ENCODE measurements at regions not wholly inside any gene's neighbourhood (a gene's known extent, or its start where the extent isn't known, plus 50 kb on each side); places are given as distances from the start of the nearest gene placed in this dataset.

DNA sequence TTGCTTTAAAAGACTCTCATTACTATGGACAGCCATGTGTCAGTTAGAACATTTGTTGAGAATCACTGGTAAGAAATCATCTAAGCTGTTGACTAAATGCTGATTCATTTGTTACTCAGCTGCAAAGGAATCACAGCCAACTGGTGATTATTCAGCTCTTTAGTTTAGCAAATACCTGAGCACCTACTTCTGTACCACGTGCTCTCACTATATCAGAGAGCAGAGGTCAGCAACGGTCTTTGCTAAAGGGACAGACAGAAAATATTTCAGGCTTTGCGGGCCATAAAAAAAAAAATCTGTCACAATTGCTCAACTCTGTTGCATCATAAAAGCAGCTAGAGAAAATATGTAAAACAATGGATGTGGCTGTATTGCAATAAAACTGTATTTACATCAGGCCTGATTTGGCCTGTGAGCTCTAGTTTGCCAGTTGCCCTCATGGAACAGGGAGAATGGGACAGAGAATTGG is 377.6 kb downstream of the DNAH5 start:
- DNase-seq, result no peak

DNA sequence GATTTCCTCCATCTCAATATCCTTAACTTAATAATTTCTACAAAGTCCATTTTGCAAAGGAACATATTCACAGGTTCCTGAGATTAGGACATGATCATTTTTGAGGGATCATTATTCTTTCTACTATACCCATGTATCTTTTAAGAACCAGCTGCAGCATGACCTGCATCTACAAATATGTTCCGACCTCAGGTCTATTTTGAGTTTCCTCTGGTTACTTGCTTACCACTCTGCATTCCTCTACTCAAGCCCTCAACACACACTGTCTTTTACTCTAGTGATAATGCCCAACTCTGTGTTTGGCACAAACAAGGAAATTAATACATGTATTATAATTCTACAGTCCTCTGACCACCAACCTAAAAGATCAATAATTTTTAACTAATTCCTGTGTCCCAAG is 386.1 kb downstream of the DNAH5 start:
- DNase-seq, result no peak

DNA sequence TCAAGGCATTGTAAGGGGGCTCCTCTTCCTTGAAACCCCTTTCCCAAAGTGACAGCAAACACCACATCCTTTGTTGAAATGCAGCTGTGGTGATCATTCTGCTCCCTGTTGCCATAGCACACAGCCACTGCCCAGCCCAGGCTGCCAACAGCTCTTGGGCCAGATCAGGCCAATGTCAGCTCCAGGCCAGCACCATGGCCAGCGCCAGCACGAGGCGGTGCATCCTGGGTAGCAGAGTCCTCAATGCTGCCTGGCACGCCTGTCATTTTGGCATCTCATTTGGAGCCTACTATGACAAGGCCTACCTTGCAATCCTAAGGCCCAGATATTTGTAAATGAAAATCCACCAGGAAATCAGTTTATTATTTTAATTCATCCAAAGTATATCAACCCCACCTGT is 390.6 kb downstream of the DNAH5 start:
- DNase-seq, result no peak

DNA sequence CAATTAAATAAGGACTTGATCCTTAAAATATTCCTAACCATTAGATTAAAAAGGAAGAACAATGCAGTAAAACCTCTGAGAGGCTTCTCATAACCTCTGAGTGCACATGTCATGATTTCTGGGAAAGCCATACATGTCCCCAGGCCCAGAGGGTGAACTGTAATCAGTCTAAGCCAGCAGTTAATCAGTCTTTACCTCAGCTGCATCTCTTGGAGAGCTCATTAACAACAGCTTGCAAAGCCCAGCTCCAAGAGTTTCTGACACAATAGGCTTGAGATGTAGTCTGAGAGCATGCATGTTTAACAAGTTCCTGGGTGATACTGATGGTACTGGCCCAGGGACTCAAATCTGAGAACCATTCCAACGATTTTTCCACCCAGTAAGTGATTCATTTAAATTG is 392.1 kb downstream of the DNAH5 start:
- DNase-seq, result no peak

DNA sequence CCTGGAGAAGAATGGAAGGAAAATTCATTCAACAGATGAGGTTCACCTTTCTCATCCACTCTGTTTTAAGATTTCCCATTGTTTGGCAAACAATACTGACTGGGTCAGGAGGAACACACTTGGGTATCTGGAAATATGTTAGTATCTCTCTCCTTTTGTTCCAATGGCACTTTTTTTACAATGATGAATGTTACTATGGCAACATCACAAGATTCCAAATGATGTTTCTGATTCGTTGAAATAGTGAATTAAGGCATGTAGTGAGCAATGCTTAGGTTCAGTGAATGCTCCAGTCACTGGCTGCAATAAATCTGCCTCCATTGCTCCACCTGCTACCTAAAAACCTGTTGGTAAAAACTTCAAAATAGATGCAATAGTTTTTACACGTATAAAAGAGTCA is 392.8 kb downstream of the DNAH5 start:
- no peak for DNase-seq

DNA sequence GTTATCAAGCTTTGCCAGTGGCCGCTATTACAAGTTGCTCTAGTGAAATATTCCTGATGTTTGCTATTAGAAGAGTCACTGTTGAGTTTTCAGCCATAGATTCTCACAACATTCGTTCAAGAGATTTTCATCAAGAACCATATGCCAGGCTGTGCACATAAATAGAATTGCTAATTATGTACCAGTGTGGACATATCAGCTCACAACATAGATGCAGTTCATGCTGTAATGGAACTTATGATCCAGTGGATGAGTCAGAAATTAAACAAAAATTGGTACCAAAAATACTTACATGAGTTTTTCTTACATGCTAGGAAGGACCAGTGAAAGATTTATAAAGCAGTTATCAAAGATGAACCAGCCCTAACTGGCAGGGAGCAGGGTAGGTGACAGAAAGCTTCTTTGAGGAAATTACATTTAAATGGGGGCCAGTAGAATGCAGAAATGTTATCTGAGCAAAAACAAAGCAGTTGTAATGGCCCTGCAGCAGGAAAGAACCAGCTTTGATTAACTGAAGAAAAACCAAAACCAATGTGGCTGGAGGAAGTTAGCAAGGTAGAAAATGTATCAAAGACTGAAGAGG is 404.2 kb downstream of the DNAH5 start:
- DNase-seq, result no peak

DNA sequence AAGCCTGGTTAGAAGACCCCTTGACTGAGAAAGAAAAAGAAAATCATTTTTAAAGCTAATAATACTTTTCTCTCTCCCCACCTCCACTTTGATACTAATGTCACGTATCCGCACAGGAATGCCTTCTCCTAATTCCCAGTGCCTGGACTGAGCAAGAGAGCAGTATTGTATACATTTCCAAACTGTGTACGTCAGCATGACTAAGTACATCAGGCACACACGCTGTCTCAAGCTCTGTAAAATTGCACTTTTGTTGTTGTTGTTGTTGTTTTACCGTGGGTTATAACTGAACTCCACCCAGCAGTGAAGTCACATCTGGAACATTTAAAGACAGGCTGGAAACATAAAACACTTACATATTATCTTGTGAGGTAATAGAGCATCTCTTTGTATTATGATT is 407.6 kb downstream of the DNAH5 start:
- no peak for DNase-seq

DNA sequence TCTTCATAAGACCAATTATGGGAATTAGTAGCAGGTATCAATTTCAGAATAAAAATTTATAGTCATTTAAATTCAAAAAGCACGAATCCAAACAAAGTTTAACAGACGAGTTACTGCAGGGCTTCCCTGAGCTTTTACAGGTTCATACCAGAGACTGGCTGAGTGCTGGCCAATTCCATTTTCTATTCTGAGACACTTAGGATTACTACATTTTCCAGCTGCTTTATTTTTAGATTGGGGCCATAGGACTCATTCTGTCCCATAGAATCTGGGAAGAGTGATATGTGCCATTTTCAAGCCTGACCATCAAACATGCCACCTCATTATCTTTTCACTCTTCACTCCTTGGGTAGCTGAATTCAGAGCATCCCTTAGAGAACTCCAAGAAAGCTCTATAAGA is 410.7 kb downstream of the DNAH5 start:
- DNase-seq, result no peak

DNA sequence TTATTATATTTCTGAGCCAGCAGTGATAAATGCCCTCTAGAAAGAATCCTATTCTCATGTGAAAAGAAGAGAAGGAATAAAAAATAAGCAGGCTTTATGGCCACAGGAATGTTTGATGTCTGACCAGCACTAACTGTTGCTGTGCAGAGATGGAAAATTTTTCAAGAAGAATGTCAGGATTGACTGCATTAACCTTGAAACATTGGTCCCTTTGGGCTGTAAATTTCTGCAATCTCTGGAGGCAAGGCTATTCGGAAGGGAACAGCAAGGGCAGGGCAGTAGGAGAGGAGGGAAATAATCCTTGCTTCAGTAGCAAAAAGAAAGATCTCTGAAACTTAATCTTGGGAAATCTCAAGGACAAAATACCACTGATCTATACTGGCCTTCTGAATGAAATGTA is 415.2 kb downstream of the DNAH5 start:
- DNase-seq, result no peak

DNA sequence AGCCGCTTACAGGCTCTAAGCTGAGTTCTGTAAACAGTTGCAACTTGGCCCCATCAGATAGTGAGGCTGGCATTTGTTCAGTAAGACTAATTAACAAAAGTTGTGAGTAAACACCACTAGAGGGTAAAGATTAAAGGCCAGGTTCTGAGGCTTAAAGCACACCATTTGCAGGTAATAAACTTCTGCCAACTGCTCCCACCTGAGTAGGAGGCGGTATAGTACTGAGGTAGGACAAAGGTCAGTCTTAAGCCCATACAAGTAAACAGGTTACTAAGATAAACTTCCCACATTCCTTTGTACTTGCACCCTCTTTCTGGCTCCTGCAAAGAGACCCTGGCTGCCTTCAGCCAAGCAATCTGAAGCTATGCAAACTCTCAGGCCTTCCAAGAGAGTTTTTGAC is 419.6 kb downstream of the DNAH5 start:
- DNase-seq, result no peak

DNA sequence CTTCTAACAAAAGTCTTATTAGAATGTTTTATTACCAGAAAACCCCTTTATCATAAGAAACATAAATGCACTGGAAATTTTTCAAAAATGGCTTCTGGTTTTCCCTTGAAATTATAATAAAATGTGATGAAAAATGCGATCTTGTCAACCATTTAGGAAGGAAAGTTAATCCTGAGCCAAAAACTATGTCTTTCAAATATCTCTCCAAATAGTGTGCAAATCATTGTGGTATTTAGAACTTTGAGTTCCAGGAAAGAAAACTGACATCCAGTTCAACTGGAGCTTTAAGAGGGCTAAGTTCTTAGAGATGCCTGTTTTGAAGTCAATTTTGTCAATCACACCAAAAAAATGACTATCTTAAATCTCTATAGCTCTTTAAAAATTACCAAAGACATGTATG is 425.4 kb downstream of the DNAH5 start:
- DNase-seq, result no peak

DNA sequence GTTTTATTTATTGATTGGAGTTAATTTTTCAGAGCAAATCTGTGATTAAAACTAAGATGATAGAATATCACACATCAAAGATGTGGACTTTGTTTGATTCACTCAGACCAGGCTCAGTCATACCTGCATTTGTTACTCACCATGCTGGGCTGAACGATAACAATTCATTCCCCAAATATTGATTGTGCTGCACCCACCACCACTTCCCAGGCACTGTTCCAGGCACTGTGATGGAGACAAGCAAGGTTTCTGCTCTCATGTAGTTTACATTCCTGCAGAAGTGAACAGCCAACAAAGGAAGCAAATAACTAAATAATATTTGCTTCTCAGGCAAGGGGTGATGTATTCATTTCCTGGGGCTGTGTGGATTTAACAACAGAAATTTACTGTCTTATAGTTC is 428.3 kb downstream of the DNAH5 start:
- DNase-seq, result no peak

DNA sequence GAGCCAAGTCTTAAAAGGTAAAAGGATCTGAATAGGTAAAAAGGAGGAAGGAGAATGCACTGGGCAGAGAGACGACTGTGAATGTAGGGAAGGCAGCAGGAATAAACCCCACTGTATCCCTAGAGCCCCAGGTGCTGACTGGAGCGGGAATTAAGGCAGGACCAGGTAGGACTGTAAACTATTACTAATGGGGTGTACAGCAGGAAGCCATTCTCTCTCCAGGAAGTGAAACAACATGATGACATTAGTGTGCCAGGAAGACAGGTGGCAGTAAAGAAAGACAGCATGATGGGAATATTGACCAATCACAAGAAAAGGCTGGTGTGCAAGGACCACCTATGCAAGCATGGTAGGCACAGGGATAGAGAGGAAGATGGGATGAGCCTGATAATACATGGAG is 433.0 kb downstream of the DNAH5 start:
- no peak for DNase-seq

DNA sequence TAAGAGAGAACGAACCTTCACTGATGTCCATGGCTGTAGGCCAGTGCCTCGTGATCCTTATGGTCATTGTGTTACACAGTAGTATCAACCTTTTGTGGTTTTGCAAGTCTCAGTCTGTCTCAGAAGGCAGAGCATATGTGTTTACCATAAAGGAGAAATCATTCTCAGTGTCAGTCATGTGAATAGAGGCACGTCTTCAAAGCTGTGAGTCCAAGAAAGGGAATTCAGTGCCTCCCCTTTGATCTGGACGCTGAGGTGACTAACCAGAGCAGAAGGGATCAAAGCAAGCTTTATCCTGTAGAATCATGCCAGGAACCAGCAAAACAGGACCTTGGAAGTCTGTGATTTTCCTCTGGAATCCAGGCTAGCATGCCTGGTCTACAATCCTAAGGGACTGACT is 433.9 kb downstream of the DNAH5 start:
- DNase-seq, result no peak

DNA sequence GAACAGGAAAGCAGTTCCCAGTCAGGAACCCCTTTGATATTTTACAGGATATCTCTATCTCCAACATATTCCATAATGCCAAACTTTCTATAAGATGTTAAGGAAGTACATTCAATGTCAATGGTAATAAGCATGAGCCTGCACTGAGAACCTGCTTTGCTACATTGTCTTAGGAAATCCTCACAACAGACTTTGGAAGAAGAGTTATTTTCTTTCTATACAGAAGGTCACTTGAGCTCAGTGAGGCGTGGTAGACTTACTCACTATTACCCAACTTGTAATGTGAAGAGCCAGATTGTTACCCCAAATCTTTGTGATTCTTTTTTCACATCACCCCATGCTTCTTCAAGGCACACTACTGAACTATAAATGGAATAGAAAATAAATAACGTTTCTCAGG is 435.9 kb downstream of the DNAH5 start:
- DNase-seq, result no peak

DNA sequence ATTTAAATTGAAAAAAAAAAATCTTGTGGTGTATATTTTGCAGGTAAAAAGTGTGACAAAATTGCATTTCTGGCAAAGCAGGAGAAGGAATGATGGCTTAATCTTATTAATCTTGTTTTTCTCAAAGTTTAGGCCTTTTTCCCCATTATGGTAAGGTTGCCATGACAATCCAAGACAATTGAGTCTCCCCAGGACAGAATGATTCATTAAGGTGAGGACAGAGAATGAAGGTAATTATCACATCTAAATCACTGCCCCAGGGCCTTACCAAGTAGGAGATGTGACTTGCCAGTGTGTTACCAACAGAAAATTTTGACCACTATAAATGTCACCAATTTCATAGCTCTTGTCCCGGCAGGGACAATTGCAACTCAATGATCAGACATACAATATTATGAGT is 439.2 kb downstream of the DNAH5 start:
- DNase-seq, result no peak

DNA sequence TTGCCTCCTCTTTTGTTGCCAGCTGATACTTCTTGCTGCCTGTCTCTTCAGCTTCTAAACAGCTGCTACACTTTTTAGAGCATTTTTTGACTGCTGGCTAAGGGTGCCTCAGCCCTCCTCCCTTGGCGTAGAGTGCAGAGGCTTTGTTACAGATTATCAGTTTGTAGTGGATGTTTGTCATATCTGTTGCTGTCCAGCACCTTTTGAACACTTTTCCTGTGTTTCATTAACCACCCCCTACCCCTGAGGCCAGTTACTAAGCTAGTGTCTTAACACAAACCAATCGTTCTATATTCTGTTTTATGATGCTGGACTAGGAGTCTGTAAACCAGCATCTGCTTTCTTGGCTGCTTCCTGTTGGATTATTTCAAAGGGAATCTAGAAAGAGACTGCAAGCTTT is 441.5 kb downstream of the DNAH5 start:
- no peak for DNase-seq

DNA sequence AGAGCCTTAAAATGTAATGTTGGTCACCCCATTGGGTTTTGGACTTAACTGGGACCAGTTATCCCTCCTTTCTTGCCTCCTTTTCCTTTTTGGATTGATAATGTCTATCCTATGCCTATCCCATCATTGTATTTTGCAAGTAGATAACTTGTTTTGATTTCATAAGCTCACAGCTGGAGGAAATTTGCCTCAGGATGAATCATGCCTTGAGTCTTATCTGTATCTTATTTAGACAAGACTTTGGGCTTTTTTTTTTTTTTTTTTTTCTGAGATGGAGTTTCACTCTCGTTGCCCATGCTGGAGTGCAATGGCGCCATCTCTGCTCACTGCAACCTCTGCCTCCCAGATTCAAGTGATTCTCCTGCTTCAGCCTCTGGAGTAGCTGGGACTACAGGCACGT is 443.3 kb downstream of the DNAH5 start:
- no peak for DNase-seq

DNA sequence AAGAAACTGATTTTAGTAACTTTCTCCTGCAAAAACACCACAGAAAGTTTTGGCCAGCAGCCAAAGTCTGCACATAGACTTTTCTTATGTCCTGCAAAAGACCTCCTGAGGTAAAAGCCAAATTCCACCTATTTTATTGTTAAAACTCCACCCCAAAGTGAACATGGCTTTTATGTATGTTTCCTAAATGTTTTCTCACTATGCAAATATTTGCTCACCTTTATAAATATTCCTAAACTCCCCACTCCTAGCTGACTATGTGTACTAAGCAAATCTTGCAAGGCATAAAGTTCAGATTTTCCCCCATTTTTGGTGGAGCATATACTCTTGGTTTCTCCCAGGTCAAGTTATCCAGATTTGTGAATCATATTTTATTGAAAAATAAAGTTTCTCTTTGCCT is 446.2 kb downstream of the DNAH5 start:
- DNase-seq, result no peak

DNA sequence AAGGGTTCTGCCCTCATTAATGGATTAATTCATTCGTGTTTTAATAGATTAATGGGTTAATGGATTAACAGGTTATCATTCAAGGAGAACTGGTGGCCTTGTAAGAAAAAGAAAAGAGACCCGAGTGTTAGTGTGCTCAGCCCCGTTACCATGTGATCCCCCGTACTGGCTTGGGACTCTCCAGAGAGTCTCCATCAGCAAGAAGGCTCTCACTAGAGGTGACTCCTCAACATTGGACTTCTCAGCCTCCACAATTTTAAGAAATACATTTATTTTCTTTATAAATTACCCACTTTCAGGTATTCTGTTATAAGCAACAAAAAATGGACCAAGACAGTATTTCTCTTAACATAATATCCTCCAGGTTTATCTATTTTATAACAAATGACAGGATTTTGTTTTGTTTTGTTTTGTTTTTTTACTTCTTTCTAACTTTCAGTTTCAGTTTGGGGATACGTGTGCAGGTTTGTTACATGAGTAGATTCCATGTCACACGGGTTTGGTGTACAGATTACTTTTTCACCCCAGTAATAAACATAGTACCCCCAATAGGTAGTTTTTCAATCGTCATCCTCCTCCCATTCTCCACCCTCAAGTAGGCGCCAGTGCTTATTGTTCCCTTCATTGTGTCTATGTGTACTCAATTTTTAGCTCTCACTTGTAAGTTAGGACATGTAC is 456.1 kb downstream of the DNAH5 start:
- no peak for DNase-seq

DNA sequence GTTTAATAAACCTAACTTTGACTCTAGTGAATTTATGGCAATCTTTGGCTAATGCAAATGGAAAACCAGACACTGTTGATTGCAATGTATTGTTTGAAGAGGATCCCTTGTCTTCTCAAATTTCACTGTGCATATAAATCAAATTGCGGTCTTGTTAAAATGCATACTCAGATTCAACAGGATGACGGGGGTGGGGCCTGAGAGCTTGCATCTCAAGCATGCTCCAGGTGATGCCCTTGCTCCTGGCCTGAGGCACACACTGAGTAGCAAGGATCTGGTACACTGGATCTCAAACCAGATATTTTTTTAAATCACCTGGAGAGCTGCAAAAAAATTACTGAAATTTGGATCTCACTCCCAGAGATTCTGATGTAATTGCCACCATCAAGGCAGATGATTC is 463.7 kb downstream of the DNAH5 start:
- DNase-seq, result no peak

DNA sequence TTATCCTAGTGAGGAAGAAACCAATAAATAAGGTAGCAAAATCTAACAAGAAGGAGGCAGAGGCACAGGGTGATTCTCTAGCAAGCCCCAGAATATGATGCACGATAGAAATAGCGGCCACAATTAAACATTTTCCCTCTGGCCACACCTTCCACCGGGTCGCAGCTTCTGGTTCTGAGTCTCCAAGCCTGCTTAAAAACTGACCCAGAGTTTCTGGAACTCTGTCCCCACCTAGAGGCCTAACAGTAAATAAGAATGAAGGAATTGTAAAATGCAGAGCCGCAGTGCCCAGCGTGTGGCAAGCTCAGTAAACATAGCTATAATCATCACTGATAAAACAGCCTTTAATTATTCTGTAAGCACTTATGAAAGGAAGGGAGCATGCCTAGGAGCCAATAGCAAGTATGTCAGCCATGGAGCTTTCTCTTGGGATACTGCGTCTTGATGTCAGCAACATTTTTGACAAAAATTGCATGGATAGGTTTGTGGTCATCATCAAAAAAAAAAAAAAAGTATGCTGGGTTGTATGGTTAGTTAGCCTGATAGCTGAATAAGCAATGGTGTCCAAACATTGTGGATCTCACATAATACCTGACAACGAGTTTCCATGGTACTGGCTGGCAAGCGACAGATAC is 465.5 kb downstream of the DNAH5 start:
- peak; percentile 57 for DNase-seq

DNA sequence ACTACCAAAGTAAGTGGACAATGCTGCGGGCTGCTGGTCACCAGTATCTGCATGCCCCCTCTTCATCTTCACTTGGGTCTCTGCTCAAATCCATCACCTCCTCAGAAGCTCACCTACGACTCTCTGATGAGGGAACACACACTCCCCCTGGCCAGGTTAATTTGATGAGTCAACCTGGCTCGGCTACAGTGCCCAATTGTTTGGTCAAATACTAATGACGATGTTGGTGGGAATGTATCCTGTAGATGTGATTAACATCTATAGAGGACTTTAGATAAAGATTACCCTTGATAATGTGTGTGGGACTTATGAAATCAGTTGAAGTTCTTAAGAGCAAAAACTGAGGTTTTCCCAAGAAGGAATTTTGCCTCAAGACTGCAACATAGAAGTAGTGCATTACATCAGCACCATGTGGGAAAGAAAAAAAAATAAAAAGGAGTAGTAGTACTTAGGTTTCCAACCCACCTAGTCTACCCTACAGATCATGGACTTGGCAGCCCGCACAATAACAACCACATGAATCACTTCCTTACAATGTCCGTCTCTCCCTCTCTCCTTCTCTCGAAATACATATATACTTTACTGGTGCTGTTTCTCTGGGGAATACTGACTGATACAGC is 467.3 kb downstream of the DNAH5 start:
- no peak for DNase-seq

DNA sequence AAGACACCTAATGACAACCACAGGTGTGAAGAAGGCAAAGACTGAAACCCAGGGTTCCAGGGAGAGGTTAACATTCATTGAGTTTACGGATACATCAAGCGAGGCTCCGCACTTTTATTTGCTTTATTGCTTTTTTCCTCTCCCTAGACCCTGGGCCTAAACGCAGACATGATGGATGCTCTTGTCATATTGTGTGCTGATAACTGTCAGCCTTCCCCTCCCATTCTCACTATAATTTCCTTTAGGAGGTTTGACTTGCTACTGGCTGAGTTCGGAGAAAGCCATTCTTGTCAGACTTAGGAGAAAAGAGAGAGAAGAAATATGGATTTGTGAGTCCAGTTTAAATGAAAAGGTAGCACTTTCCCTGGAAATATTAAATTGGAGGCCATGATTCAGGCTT is 471.6 kb downstream of the DNAH5 start:
- no peak for DNase-seq

Measured in midbrain (tissue), 1 donor.